HepG2 (cell line): ENCODE measurements at regions not wholly inside any gene's neighbourhood (a gene's known extent, or its start where the extent isn't known, plus 50 kb on each side); places are given as distances from the start of the nearest gene placed in this dataset.

Source experiments
- HMG20A ChIP-seq: IDR thresholded peaks from 2 replicates; pipeline ENCODE4 v1.6.1; 2016; ENCODE audit warnings: borderline replicate concordance
- TF ChIP-seq, protein P1 (sequence below): sonication (generic); formaldehyde crosslinking; IDR thresholded peaks from 2 replicates; pipeline ENCODE4 v1.5.0; 2020; ENCODE audit warnings: missing genetic modification reagents
- TF ChIP-seq, protein P2 (sequence below): IDR thresholded peaks from 2 replicates; pipeline ENCODE4 v1.6.1; 2016; ENCODE audit warnings: low read depth

DNA sequence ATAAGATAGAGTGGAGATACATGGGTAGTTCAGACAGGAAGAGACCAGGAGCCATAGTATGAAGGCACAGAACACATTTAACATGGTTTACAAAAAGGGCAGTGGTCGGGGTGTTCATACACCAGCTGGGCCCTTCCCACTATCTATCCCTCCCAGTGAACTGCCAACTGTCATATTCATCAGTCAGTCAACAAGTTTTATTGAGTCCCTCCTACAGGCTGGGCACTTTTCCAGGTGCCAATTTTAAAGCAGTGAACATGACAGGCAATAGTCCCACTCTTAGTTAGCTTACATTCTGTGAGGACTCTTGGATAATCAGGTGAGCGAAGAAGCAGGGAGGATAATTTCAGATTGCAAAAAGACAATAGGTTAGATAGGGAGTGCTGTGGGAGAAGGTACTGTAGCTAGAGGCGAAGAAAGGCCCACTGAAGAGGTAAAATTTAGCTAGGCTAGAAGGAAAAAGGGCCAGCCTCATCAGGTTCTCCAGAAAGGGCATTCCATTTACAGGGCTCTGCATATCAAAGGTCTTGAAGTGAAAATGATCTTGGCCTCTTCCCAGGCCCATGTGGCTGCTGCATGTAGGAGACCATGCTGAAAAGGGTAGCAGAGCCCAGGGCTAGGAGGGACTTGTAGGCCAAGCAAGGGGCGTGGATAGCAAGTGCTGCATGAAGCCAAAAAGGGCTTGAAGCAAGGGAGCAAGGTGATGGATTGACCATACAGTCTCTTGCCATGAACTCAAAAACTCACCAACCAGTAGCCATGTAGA is 274.7 kb upstream of the SNX7 start:
- TF ChIP-seq, protein P1, sequence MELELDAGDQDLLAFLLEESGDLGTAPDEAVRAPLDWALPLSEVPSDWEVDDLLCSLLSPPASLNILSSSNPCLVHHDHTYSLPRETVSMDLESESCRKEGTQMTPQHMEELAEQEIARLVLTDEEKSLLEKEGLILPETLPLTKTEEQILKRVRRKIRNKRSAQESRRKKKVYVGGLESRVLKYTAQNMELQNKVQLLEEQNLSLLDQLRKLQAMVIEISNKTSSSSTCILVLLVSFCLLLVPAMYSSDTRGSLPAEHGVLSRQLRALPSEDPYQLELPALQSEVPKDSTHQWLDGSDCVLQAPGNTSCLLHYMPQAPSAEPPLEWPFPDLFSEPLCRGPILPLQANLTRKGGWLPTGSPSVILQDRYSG (CRISPR knock-in tag), result no peak
- TF ChIP-seq, protein P2, sequence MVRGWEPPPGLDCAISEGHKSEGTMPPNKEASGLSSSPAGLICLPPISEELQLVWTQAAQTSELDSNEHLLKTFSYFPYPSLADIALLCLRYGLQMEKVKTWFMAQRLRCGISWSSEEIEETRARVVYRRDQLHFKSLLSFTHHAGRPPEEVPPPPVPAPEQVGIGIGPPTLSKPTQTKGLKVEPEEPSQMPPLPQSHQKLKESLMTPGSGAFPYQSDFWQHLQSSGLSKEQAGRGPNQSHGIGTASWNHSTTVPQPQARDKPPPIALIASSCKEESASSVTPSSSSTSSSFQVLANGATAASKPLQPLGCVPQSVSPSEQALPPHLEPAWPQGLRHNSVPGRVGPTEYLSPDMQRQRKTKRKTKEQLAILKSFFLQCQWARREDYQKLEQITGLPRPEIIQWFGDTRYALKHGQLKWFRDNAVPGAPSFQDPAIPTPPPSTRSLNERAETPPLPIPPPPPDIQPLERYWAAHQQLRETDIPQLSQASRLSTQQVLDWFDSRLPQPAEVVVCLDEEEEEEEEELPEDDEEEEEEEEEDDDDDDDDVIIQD (CRISPR knock-in tag), result no peak
- TF ChIP-seq HMG20A (CRISPR knock-in tag), result no peak
